HG03060 (cell line): ENCODE measurements at regions not wholly inside any gene's neighbourhood (a gene's known extent, or its start where the extent isn't known, plus 50 kb on each side); places are given as distances from the start of the nearest gene placed in this dataset.
A peak's percentile ranks its signal among the peaks of the same experiment; 100 is the strongest.
"Not testable (repeated sequence)": the region's sequence is repeated elsewhere in the genome, so short reads cannot be mapped to it uniquely, and the experiment has no call there.

ENCODE experiments used
- ATAC-seq: cut with Tn5 transposase; IDR thresholded peaks from one replicate; pipeline ENCODE4 v1.9.1; 2021; ENCODE audit warnings: low read depth, moderate number of reproducible peaks; ENCODE audit not compliant: unreplicated experiment

DNA sequence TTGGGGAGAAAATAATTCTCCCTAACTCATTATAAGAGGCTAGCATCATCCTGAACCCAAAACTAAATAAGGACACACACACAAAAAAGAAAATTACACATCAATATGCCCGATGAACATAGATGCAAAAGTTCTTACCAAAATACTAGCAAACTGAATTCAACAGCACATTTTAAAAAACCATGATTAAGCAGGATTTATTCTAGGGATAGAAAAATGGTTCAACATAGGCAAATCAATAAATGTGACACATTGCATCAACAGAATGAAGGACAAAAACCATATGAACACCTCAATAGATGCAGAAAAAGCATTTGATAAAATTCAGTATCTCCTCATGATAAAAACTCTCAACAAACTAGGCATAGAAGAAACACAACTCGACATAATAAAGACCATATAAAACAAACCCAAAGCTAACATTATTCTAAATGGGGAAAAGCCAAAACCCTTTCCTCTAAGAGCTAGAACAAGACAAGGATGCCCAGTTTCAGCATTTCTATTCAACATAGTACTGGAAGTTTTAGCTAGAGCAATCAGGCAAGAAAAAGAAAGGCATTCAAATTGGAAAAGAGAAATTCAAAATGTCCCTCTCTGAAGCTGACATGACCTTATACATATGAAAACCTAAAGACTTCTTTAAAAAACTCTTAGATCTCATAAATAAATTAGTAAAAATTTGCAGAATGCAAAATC, 200.9 kb downstream of the NKX6-1 start:
- ATAC-seq: no peak

DNA sequence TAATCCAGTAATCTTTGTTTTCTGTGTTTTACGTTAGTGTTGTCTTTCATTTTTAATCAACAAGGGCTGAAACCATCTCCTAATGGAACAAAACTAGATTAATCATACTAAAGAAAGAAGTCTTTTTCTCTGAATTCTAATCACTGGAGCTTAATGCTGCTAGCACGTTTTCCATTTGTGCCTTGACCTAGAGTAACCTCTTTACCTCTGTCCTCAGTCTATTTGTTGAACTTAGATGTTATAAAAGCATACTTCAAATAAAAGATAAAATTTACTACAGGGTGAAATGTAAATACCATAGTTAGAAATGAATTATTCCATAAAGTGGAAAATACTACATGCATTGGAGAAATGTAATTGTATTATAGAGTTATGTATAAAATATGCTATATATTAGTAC, 207.1 kb downstream of the NKX6-1 start:
- no peak for ATAC-seq

DNA sequence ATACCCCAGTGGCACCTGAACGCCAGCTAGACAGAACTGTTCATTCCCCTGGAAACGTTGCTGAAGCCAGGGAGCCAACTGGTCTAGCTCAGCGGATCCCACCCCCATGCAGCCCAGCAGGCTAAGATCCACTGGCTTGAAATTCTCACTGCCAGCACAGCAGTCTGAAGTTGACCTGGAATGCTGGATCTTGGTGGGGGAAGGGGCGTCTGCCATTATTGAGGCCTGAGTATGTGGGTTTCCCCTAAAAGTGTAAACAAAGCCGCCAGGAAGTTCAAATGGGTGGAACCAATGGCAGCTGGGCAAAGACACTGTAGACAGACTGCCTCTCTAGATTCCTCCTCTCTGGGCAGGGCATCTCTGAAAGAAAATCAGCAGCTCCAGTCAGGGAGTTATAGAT, 213.0 kb downstream of the NKX6-1 start:
- ATAC-seq: no peak

DNA sequence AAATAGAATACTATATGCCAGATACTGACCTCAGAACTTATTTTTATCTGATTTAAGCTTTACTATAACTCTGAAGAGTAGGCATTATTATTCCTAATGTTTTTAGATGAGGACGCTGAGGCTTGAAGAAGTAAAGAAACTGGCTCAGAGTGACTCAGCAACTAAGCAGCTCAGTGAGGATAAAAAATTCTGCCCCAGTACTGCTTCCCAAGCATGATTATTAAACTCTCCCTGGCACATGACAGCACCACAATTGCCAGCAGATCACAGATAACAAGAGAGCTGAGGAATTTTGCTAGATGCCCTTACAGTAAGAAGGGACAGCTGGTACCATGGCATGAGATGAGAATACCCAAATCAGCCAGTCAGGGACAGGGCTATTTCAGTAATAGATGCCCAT, 219.4 kb downstream of the NKX6-1 start:
- no peak for ATAC-seq

DNA sequence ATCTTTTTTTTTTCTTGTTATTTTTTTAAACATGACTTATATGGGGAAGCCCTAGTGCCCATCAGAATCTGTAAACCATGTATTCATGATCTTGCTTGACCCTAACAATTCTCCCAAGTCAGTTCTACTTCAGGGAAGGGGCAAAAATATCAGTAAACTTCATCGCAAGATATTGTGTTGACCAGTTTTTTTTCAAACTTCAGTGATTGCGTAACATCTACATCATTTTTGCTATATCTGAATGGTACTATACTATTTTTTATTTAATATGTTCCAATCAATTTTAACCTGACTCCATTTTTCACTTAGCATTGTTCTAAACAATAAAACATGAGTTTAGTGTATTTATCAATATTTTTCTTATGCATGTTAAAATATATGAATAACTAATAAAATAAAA, 221.2 kb downstream of the NKX6-1 start:
- no peak for ATAC-seq

DNA sequence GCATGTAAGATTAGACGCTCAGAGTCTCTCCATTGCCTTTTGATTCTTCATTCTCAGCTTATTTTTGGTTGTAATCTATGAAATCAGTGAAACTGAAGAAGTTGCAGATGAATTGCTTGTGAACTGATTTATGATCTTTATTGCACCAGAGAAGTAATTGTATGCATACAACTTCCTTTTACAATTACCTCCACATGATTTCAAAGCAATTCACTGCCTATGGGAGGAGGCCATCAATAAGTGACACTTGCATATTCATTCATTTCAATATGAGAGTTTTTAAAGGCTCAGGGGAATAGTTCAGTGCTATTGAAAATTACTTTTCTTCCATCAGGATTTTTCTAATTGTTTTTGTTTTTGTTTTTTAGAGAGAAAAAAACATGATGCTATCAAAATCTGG, 222.3 kb downstream of the NKX6-1 start:
- ATAC-seq: no peak

DNA sequence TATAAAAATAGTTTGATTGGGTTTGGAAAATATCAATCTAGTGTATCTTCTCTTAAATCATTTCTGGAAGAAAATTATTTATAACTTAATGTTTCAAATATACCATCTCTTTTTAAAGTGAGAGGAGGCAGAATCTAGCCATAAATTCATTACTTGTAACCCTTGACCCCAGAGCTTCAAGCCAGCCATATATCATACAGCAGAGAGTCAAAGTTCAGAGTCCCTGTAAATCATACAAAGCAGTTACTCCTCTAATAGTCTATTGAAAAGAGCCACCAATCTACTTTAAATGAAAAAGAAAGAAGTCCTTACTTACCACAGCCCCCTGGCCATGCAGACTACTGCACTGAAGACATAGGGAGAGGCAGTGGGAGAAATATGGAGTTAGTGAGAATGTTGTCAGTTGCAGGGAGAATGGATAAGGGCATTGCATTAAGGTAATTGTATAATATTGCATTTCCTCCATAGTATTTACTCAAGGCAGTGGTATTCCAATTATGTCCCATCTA, 229.5 kb downstream of the NKX6-1 start:
- ATAC-seq: no peak

DNA sequence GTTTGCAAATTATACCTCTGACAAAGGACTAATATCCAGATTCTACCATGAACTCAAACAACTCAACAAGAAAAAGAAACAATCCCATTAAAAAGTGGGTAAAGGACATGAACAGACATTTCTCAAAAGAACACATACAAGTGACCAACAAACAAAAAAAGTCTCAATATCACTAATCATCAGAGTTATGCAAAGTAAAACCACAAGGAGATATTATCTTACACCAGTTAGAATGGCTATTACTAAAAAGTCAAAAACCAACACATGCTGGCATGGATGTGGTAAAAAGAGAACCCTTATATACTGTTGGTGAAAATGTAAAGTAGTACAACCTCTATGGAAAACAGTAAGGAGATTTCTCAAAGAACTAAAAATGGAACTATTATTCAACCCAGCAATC, 234.4 kb downstream of the NKX6-1 start:
- no peak for ATAC-seq

DNA sequence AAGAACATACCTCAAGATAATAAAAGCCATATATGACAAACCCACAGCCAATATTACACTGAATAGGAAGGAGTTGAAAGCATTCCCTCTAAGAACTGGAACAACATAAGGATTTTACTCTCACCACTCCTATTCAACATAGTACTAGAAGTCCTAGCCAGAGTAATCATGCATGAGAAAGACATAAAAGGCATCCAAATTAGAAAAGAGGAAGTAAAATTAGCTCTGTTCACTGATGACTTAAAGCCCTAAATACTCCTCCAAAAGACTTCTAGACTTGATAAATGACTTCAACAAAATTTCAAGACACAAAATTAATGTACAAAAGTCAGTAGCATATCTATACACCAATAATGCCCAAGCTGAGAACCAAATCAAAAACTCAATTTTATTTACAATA, 235.7 kb downstream of the NKX6-1 start:
- no peak for ATAC-seq

DNA sequence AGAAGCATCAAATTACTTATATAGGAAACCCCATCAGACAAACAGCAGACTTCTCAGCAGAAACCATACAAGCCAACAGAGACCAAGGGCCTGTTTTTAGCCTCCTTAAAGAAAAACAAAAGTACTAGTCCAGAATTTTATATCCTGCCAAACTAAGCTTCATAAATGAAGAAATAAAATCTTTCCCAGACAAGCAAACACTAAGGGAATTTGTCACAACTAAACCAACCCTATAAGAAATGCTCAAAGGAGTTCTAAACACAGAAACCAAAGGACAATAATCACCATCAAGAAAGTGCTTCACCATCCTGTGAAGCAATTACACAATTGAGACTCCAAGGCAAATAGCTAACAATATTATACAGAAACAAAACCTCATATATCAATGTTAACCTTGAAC, 238.6 kb downstream of the NKX6-1 start:
- ATAC-seq: no peak

DNA sequence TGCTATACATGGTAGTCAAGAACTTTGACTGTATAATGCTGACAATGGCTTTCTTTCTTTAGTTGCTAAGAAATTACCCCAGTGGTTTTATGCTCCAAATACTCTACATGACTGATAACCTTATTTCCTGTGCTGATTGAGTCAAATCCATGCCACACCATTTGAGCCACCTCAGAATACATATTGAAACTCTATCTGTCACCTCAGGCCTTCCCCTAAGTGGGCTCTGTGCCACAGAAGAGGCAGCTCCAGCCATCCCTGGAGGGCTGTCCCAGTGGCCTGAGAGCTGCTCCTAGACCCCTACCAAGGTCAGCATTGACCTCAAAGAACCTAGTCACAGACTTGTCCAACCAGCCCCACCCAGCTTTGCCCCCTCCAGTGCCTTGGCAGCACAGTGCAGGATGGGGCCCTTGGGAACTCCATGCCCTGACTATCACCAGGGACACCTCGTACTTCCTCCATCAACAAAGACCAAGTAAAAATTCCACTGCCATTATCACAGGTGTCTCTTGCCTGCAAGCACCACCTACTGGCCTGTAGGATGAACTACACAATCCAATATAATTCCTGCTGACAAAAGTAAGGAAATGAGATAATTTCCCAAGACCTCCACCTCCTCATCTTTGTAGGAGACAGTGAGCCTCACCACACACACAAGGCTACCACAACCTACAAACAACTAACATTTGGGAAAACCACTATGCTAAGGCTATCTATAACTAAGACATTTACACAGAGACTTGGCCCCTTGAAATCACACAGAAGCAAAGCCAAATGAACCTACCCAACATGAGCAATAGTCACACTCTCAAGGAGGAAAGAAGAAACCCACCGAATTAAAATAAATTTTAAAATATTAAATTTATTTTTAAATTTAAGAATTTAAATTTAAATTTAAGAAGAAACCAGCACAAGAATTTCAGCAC, 239.9 kb downstream of the NKX6-1 start:
- peak; percentile 86 for ATAC-seq

DNA sequence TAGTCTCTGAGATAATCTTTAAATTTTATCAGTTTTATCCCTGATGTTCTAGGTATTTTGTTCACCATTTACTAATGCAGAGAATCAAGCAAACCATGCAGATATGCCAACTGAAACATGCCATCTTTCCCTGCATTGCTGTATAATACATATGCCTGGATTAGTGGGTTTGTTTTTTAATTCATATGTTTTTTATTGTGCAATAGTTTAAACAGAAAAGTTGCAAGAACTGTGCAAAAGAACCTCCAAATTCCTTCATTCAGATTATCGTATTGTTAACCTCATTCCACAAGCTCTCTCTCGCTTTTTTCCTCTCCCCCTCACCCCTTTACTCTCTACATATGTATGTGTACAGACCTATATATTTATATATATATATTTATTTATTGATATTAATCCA, 244.6 kb downstream of the NKX6-1 start:
- ATAC-seq: no peak

DNA sequence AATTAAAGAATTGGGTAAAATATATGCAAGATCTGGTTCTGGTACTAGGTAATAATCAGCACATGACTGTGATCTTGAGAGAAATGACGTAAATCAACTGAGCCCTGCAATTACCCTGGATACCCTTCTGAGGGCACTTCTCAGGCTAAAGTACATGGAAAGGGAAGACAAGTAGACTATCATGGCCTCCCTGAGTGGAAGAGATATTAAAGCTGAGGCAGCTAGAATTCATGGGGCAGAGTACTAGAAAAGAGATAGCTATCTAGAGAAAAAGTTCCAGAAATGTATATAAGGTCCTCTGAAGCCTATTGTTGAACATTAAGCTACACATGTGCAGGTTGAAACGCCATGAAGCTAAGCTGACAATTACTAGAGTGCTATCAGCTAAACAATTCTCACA, 249.6 kb downstream of the NKX6-1 start:
- no peak for ATAC-seq

DNA sequence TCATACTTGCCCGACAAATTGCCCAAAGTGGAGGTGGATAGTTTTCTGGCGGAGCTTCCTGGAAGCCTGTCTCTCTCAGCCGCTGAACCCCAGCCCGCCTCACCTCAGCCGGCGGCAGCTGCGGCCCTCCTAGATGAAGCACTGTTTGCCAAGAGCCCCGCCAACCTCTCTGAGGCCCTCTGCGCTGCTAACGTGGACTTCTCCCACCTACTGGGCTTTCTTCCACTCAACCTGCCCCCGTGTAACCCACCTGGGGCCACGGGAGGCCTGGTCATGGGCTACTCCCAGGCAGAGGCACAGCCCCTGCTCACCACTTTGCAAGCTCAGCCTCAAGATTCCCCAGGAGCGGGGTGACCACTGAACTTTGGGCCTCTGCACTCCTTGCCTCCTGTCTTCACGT, 254.1 kb downstream of the NKX6-1 start:
- not testable (repeated sequence) for ATAC-seq

DNA sequence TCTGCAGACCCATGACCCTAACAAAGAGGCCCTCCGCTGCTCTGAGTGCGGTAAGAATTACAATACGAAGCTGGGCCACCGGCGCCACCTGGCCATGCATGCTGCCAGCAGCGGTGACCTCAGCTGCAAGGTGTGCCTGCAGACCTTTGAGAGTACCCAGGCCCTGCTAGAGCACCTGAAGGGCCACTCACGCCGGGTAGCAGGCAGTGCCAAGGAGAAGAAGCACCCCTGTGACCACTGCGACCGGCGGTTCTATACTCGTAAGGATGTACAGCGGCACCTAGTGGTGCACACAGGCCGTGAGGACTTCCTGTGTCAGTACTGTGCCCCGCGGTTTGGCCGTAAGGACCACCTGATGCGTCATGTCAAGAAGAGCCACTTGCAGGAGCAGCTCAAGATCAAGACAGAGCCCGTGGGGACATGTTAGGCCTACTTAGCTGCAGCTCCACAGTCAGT, 254.7 kb downstream of the NKX6-1 start:
- not testable (repeated sequence) for ATAC-seq

DNA sequence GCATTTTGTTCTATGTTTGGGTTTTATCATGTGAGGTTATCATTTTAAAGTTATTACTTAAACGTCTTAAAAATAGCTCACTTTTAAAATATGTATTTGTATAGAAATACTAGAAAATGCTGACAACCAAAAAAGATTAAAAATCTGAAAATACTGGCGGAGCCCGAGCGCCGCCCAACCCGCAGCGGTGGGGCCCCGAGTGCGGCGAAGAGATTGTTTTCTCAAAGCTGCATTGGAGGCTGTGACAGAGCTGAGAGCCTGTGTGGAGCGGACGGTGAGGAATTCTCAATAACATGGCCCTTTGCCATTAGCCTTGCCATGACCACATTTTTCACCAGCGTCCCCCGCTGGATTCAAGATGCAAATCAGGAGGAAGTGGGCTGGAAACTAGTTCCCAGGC, 255.4 kb downstream of the NKX6-1 start:
- no peak for ATAC-seq

DNA sequence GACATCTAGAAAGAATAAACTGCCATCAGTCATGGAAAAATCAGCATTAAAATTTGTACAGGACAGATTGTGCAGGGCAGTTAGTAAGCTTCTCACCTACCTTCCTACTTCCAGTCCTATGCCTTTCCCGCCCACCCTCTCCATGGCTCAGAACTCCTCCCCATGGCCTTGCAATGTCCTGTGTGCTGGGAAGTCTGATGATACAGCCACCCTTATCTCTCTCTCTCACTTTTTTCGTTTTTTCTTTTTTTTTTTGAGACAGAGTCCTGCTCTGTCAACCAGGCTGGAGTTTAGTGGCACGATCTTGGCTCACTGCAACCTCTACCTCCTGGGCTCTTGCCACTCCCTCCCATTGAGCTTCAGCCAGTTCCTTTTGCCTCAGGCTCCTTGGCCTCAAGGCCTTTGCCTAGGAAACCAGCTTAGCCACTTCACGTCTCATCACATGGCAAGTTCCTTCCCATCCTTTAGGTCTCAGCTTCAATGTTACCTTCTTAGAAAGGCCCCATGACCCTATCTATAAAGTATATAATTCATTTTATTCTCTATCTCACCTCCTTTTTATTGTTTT, 259.7 kb downstream of the NKX6-1 start:
- no peak for ATAC-seq

DNA sequence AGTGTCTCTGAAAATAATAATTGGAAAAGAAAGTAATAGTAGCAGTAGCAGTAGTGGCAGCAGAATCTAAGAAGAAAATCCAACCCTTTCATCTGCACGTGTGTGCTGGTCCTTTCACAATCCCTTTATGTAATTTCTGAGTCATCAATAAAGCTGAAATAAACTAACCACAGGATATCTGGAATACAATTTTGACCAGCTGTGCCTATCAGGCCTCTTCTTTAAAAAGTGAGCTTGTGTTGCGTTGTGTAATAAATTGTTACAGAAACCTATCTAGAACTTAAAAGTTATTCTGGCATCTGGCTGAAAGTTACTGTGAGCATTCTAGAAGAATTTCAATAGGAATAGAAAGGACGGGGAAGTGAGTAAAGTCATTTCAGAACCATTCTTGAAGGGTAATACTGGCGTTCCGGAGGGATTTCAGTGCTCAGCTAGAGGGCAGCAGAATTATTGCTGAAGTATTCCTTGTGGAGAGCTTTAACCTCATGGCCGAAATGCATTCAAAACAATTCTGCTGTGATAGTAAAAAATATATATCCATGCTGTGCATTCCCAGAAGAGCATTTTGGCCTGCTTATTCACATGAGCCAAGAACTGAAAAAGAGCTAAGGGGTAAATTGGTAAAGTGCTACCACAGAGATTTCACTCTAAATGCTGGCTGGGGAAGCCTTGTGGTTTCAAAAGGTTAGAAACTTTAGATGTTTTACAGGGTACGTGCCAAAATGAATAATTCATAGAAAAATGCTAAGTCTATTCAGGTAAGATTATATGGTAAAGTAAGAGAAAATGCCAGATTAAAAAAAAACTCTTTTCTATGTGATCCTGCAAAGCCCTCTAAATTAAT, 260.6 kb downstream of the NKX6-1 start:
- ATAC-seq: no peak

DNA sequence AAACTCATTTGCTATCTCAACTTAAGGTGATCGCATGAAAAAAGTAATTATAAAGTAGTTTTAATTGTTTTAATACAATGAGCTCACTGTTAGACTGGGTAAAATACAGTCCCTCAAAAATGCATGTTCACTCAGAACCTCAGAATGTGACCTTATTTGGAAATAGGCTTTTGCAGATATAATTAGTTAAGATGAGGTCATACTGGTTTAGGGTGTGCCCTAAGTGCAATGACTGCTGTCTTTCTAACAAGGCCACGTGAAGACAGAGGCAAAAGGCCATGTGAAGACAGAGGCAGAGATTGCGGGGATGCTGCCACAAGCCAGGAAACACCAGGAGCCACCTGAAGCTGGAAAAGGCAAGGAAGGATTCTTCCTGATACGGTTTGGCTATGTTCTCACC, 262.1 kb downstream of the NKX6-1 start:
- no peak for ATAC-seq

DNA sequence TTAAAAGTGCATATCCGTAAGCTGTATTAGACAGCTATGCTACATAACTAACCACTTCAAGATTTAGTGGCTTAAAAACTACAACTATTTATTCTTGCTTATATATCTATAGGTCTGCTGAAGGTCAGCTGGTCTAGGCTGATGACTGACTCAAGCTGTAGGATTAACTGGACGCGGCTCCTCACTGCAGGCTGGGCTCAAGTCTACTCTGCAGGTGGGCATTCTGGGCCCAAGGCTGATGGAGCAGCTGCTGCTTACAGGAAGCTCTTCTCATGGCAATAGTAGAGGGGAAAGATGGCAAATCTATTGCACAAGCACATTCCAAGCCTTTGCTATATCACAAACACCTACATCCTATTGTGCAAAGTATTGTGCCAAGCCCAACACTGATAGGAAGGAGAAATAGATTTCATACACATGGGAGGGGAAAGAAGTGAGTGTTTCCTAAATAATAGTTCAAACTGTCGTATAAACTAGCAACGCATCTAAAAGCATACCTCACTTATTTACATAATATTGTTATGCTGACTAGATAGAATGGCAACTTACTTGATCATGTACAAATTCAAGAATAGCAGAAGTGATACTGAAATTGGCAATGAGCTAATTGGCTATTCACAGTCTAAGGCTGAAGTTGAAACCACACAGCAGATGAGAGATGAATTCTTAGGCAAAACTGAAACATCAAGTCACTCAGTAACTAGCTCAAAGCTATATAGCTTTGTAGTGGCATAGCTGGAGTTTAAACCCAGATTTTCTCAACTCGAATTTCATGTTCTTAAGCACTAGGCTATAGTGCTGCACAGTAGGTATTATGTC, 263.8 kb downstream of the NKX6-1 start:
- ATAC-seq: peak; percentile 99
